Gastroesophageal sphincter (tissue), 4 donors: ENCODE measurements at regions not wholly inside any gene's neighbourhood (a gene's known extent, or its start where the extent isn't known, plus 50 kb on each side); places are given as distances from the start of the nearest gene placed in this dataset.

ENCODE experiments used
- ATAC-seq: fragments of 150-250 bp; one replicate; pipeline ENCODE4 v1.9.1; 2016; ENCODE audit warnings: mild to moderate bottlenecking, moderate library complexity
- H3K27ac ChIP-seq, 4 donors: fragments of 200-600 bp; sonication (generic) in 3 of 4; 1 replicate in 3 of 4; 2 replicates in 1 of 4; pipeline ENCODE4 v1.5.1; 2016 to 2019
- H3K27me3 ChIP-seq: fragments of 200-600 bp; sonication (generic); one replicate; pipeline ENCODE4 v1.5.1; 2019
- H3K36me3 ChIP-seq, 2 donors: fragments of 200-600 bp; sonication (generic); one replicate each; pipeline ENCODE4 v1.5.1; 2019; ENCODE audit warnings: control low read depth in 1 of 2
- H3K4me1 ChIP-seq, 3 donors: fragments of 200-600 bp; sonication (generic); 1 replicate in 2 of 3; 2 replicates in 1 of 3; pipeline ENCODE4 v1.5.1; 2016 to 2019; ENCODE audit warnings: control low read depth in 2 of 3
- H3K4me3 ChIP-seq, 2 donors: fragments of 200-600 bp; sonication (generic); one replicate each; pipeline ENCODE4 v1.5.1; 2019; ENCODE audit warnings: mild to moderate bottlenecking in 1 of 2, moderate library complexity in 1 of 2
- H3K9me3 ChIP-seq, 3 donors: fragments of 200-600 bp; sonication (generic); one replicate each; pipeline ENCODE4 v1.5.1; 2017 to 2019; ENCODE audit warnings: control low read depth in 2 of 3
- EP300 ChIP-seq: sonication (generic); formaldehyde crosslinking; IDR thresholded peaks from one replicate; pipeline ENCODE4 v1.6.1; 2017; ENCODE audit warnings: antibody characterized with exemption, mild to moderate bottlenecking
- POLR2A ChIP-seq, 2 donors: fragments of 450-650 bp; IDR thresholded peaks; one replicate each; pipeline ENCODE4 v1.6.1; 2017; ENCODE audit warnings: antibody characterized with exemption in 2 of 2, mild to moderate bottlenecking in 2 of 2, moderate library complexity in 1 of 2
- POLR2AphosphoS5 ChIP-seq: sonication (generic); formaldehyde crosslinking; IDR thresholded peaks from one replicate; pipeline ENCODE4 v1.6.1; 2017; ENCODE audit warnings: antibody characterized with exemption
- WGBS, 2 donors: methylation state at CpG; one replicate each; pipeline ENCODE4 v1.1.5; 2018; ENCODE audit warnings: low coverage in 1 of 2; 5-methylcytosine and 5-hydroxymethylcytosine counted together
- TF ChIP-seq, protein P1 (sequence below), 4 experiments: fragments of 200-600 bp in 2 of 4; fragments of 450-650 bp in 2 of 4; sonication (generic) in 1 of 4; IDR thresholded peaks; one replicate each; pipeline ENCODE4 v1.5.1; 2017 to 2019; ENCODE audit warnings: antibody characterized with exemption in 4 of 4, mild to moderate bottlenecking in 2 of 4, moderate library complexity in 2 of 4

DNA sequence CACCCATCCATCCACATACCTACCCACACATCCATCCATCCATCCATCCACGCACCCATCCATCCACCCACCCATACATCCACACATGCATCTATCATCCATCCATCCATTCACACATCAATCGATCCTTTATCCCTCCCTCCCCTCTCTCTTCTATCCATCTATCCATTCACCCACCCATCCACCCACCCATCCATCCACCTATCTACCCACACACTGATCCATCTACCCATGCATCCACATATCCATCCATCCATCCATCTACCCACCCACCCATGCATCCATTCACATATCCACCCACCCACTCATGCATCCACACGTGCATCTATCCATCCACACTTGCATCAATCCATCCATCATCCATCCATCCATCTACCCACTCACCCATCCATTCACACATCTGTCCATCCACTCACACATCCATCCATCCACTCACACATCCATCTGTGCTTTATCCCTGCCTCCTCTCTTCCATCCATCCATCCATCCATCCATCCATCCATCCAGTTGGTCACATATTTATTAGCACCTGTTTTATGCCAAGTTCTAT, 366.1 kb downstream of the CTTN start:
- Histone ChIP-seq H3K36me3 (peaks cover 0 to 5% of the 10 kb centered on the region in 2 donors), H3K4me3 (no peak overlapping the region)
- ATAC-seq: no peak

DNA sequence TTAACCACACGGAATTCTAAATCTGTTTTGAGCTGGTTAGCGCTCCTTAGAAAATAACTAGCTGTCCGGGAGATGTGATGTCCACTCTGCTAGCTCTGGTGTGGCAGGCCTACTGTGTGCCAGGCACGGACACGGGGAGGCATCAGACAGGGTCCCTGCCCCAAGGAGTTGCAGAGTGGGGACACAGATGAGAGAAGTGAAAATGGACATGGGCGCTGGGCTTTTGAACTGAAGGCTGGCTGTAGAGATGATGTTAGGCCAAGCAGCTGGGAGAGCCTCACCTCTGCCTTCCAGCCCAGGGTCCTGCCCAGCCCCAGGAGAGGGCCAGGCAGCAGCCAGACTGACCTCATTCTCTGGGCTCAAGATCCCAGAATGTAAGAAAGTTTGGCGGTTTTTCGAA, 368.6 kb downstream of the CTTN start:
- H3K27ac ChIP-seq: no peak overlapping the region
- H3K27me3 ChIP-seq: no peaks in the 10 kb centered on the region
- TF ChIP-seq, protein P1, sequence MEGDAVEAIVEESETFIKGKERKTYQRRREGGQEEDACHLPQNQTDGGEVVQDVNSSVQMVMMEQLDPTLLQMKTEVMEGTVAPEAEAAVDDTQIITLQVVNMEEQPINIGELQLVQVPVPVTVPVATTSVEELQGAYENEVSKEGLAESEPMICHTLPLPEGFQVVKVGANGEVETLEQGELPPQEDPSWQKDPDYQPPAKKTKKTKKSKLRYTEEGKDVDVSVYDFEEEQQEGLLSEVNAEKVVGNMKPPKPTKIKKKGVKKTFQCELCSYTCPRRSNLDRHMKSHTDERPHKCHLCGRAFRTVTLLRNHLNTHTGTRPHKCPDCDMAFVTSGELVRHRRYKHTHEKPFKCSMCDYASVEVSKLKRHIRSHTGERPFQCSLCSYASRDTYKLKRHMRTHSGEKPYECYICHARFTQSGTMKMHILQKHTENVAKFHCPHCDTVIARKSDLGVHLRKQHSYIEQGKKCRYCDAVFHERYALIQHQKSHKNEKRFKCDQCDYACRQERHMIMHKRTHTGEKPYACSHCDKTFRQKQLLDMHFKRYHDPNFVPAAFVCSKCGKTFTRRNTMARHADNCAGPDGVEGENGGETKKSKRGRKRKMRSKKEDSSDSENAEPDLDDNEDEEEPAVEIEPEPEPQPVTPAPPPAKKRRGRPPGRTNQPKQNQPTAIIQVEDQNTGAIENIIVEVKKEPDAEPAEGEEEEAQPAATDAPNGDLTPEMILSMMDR (IDR thresholded peaks at IDR 0.05): no peak
- TF ChIP-seq POLR2AphosphoS5: no peak
- no peak for TF ChIP-seq POLR2A (IDR thresholded peaks at IDR 0.05)
- no peak for TF ChIP-seq EP300
- peaks cover 0 to 11% (median 0%) of the 10 kb centered on the region in 3 donors for H3K9me3 ChIP-seq
- WGBS, 2 donors: 79 to 89% methylated on average over 6 to 7 of the region's 8 CpGs
- no peaks in the 10 kb centered on the region for H3K36me3 ChIP-seq
- no peaks in the 10 kb centered on the region for H3K4me1 ChIP-seq
- no peak for ATAC-seq
- H3K4me3 ChIP-seq: no peak overlapping the region

More for the DNA sequence above, 366.1 kb downstream of the CTTN start:
- Histone ChIP-seq H3K27ac (no peak overlapping the region), H3K4me1 (no peaks in the 10 kb centered on the region), H3K9me3 (peaks cover 0 to 11% (median 0%) of the 10 kb centered on the region in 3 donors), H3K27me3 (no peaks in the 10 kb centered on the region)
- 73 to 85% methylated on average over 3 of the region's 3 CpGs for WGBS, 2 donors
- TF ChIP-seq POLR2A (IDR thresholded peaks at IDR 0.05) (no peak), POLR2AphosphoS5 (no peak), EP300 (no peak)
- TF ChIP-seq, protein P1 (IDR thresholded peaks at IDR 0.05): no peak

DNA sequence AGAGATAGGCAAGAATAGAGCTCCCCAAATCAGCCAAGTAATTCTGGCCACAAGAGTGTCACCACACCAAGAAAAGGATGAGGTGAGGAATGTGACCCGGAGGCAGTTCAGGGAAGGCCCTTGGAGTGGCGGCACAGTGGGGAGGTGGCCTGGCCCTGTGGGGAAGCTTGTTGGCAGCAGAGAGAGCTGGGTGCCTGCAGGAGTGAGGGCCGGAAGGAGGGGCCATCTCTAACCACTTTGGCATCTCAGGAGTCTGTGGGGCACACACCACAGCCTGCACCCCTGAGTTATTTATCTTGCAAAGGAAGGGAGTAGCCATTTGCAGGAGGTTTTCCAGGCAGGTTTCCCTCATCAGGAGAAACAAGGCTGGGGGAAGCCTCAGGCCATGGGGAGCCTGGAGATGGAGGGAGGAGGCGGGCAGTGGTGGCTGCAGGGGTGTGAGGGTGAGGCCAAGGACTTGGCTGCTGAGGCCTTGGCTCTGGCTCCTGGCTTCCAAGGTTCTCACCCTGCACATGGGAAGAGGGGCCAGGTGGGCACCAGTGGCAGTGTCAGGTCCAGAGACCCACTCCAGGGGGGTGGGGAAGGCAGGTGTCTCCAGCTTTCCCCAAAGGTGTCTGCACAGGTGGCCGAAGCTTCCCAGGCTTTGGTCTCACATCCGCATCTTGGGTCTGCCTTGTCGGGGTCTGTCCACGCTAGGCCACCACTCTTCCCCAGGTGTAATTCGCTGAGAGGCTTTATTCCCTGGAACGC, 370.2 kb downstream of the CTTN start:
- Histone ChIP-seq H3K27me3 (no peaks in the 10 kb centered on the region), H3K27ac (no peak overlapping the region), H3K4me1 (no peaks in the 10 kb centered on the region), H3K4me3 (no peak overlapping the region), H3K36me3 (no peaks in the 10 kb centered on the region), H3K9me3 (peaks cover 0 to 11% (median 0%) of the 10 kb centered on the region in 3 donors)
- TF ChIP-seq EP300 (no peak), POLR2AphosphoS5 (no peak), POLR2A (IDR thresholded peaks at IDR 0.05) (no peak)
- TF ChIP-seq, protein P1 (IDR thresholded peaks at IDR 0.05): no peak
- no peak for ATAC-seq
- 85 to 90% methylated on average over 4 to 6 of the region's 10 CpGs for WGBS, 2 donors

DNA sequence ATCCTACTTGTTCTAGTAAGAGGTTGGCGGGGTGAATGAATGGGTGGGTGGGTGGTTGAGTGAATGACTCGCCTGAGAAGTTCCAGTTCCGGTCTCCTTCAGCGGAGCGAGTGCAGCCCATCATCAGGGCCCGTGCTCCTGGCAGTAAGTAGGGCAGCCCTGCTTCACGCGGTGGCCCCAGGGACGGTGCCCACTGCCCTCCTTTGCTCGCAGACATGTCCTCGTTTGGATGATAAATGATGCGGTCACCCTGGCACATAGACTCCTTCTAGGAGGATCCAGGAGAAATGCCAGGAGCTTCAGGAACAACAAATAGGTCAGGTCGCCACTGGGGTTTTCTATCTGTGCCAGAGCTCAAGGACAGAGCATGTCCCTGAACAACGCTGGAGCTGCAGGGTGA, 370.8 kb downstream of the CTTN start:
- ATAC-seq: no peak
- no peak for TF ChIP-seq POLR2AphosphoS5
- TF ChIP-seq POLR2A (IDR thresholded peaks at IDR 0.05): no peak
- TF ChIP-seq, protein P1 (IDR thresholded peaks at IDR 0.05): no peak
- TF ChIP-seq EP300: no peak
- Histone ChIP-seq H3K36me3 (no peaks in the 10 kb centered on the region), H3K4me1 (no peaks in the 10 kb centered on the region), H3K27me3 (no peaks in the 10 kb centered on the region), H3K4me3 (no peak overlapping the region), H3K9me3 (peaks cover 0 to 11% (median 0%) of the 10 kb centered on the region in 3 donors), H3K27ac (no peak overlapping the region)
- 80 to 83% methylated on average over 1 to 8 of the region's 14 CpGs for WGBS, 2 donors

DNA sequence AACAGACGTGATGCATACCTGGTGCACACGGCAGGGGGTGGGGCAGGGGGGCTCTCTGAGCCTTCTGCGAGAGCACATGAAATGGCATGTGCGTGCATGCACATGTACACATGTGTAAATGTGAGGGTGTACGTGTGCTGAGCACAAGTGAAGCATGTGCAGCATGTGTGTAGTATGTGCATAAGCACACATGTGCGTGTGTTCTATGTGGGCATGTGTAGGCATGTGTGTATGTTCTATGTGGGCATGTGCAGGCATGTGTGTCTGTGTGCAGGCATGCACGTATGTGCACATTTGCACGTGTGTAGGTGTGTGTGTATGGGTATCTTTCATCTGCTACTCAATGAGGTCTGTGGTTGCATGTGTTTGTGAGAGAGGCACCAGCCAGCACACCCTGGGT, 371.2 kb downstream of the CTTN start:
- no peak overlapping the region for H3K4me3 ChIP-seq
- no peaks in the 10 kb centered on the region for H3K4me1 ChIP-seq
- TF ChIP-seq, protein P1 (IDR thresholded peaks at IDR 0.05): no peak
- TF ChIP-seq POLR2AphosphoS5 (no peak), EP300 (no peak), POLR2A (IDR thresholded peaks at IDR 0.05) (no peak)
- no peak for ATAC-seq
- 60 to 100% methylated on average over 2 of the region's 8 CpGs for whole genome bisulfite sequencing, 2 donors
- H3K27ac ChIP-seq: no peak overlapping the region
- no peaks in the 10 kb centered on the region for H3K36me3 ChIP-seq
- H3K9me3 ChIP-seq: peaks cover 0 to 11% (median 0%) of the 10 kb centered on the region in 3 donors
- H3K27me3 ChIP-seq: no peaks in the 10 kb centered on the region
